ENCODE measurements at regions not wholly inside any gene's neighbourhood (a gene's known extent, or its start where the extent isn't known, plus 50 kb on each side); places are given as distances from the start of the nearest gene placed in this dataset.

GRCh38 chr20:19807946-19808330 is 49.9 kb downstream of the RIN2 start:
- no peak for TF ChIP-seq CTCF (conservative IDR thresholded peaks at IDR 0.05)
- peaks cover 5% of the 10 kb centered on the region for H3K9me3 Mint-ChIP-seq
- peaks cover 42% of the 10 kb centered on the region for H3K36me3 Mint-ChIP-seq
- H3K27me3 Mint-ChIP-seq, result no peaks in the 10 kb centered on the region
- H3K4me3 Mint-ChIP-seq, result no peak overlapping the region
- no peak overlapping the region for H3K27ac Mint-ChIP-seq
- no peak for DNase-seq (ENCODE audit: extremely low spot score, unreplicated experiment)
- peaks cover 3% of the 10 kb centered on the region for H3K4me1 Mint-ChIP-seq (ENCODE audit: unreplicated experiment)

GRCh38 chr20:19808498-19808897 is 50.4 kb downstream of the RIN2 start:
- H3K27me3 Mint-ChIP-seq, result no peaks in the 10 kb centered on the region
- H3K36me3 Mint-ChIP-seq, result peaks cover 41% of the 10 kb centered on the region
- H3K9me3 Mint-ChIP-seq, result peaks cover 5% of the 10 kb centered on the region
- no peak for TF ChIP-seq CTCF (conservative IDR thresholded peaks at IDR 0.05)
- DNase-seq (ENCODE audit: extremely low spot score, unreplicated experiment), result no peak
- no peak overlapping the region for H3K4me3 Mint-ChIP-seq
- peaks cover 6% of the 10 kb centered on the region for H3K4me1 Mint-ChIP-seq (ENCODE audit: unreplicated experiment)
- H3K27ac Mint-ChIP-seq, result no peak overlapping the region

- no peak for TF ChIP-seq CTCF (conservative IDR thresholded peaks at IDR 0.05)
- H3K4me1 Mint-ChIP-seq (ENCODE audit: unreplicated experiment), result peaks cover 14% of the 10 kb centered on the region
- peaks cover 5% of the 10 kb centered on the region for H3K9me3 Mint-ChIP-seq
- DNase-seq (ENCODE audit: extremely low spot score, unreplicated experiment), result no peak
- H3K4me3 Mint-ChIP-seq, result no peak overlapping the region
- no peak overlapping the region for H3K27ac Mint-ChIP-seq
- peaks cover 35% of the 10 kb centered on the region for H3K36me3 Mint-ChIP-seq
- H3K27me3 Mint-ChIP-seq, result no peaks in the 10 kb centered on the region
Observed at GRCh38 chr20:19809505-19809904, 51.4 kb downstream of the RIN2 start.

- TF ChIP-seq CTCF (conservative IDR thresholded peaks at IDR 0.05), result no peak
- peaks cover 23% of the 10 kb centered on the region for H3K36me3 Mint-ChIP-seq
- no peak overlapping the region for H3K27ac Mint-ChIP-seq
- no peak overlapping the region for H3K4me3 Mint-ChIP-seq
- H3K27me3 Mint-ChIP-seq, result no peaks in the 10 kb centered on the region
- no peak for DNase-seq (ENCODE audit: extremely low spot score, unreplicated experiment)
- peaks cover 23% of the 10 kb centered on the region for H3K4me1 Mint-ChIP-seq (ENCODE audit: unreplicated experiment)
- no peaks in the 10 kb centered on the region for H3K9me3 Mint-ChIP-seq
Observed at GRCh38 chr20:19811231-19811630, 53.2 kb downstream of the RIN2 start.

GRCh38 chr20:19812056-19812455 is 54.0 kb downstream of the RIN2 start:
- Mint-ChIP-seq H3K36me3 (peaks cover 20% of the 10 kb centered on the region), H3K27ac (no peak overlapping the region), H3K9me3 (no peaks in the 10 kb centered on the region), H3K4me3 (no peak overlapping the region), H3K4me1 (ENCODE audit: unreplicated experiment) (peaks cover 21% of the 10 kb centered on the region), H3K27me3 (no peaks in the 10 kb centered on the region)
- no peak for TF ChIP-seq CTCF (conservative IDR thresholded peaks at IDR 0.05)
- no peak for DNase-seq (ENCODE audit: extremely low spot score, unreplicated experiment)

- Mint-ChIP-seq H3K36me3 (peaks cover 20% of the 10 kb centered on the region), H3K4me3 (no peak overlapping the region), H3K27me3 (no peaks in the 10 kb centered on the region), H3K27ac (no peak overlapping the region), H3K4me1 (ENCODE audit: unreplicated experiment) (peaks cover 21% of the 10 kb centered on the region), H3K9me3 (no peaks in the 10 kb centered on the region)
- DNase-seq (ENCODE audit: extremely low spot score, unreplicated experiment), result no peak
- no peak for TF ChIP-seq CTCF (conservative IDR thresholded peaks at IDR 0.05)
Observed at GRCh38 chr20:19812696-19813095, 54.6 kb downstream of the RIN2 start.

Data from type B pancreatic cell (in vitro differentiated cells).